ENCODE measurements at regions not wholly inside any gene's neighbourhood (a gene's known extent, or its start where the extent isn't known, plus 50 kb on each side); places are given as distances from the start of the nearest gene placed in this dataset.

DNA sequence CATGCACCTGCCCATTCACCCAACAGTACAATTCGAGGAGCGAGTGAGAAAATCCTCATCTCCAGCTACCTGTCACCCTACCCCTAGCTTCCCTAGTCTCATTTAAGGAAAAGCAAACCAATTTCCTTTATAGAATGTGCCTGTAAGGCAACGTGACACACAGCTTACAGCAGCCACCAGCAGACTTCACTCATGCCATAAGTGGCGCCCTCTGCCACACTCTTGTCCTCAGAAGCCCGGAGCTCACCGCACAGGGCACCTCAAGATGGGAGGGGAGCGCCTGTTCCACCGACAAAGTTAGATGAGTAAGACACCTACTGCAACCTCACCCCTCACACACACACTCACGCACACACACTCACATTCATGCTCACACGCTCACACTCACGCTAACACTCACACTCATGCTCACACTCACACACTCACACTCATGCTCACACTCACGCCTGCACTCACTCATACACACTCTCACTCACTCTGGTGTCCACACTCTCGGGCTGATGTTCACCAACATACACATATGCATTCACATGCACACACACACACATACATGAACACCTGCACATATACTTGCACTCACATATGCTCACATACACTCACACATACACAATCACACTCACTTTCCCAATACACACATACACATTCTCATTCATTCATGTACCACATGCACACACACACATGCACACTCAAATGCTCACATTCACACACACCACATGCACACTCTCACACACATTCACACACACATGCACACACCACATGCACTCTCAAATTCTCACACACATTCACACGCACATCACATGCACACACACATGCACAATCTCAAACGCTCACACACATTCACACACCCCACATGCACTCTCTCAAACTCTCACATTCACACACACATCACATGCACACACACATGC lies 170.7 kb downstream of the PSMG1 start:
- in situ Hi-C loops (cut with MboI; ENCODE audit: low pct_ligation_motif_present in 1 of 4, low pct_unique_long_range_greater_than_20kb in 1 of 4, low sequenced_read_pairs in 3 of 4): no loop called here
- no peak for DNase-seq
- H3K4me1 ChIP-seq: peaks cover 0 to 10% (median 1%) of the 10 kb centered on the region in 4 donors
- TF ChIP-seq POLR2AphosphoS5 (IDR thresholded peaks at IDR 0.05): no peak
- H3K4me3 ChIP-seq: no peak overlapping the region
- intact Hi-C loops (cut with DNase I; ENCODE audit: low total_unique reads): no loop called here
- no peak overlapping the region for H3K27ac ChIP-seq
- no peaks in the 10 kb centered on the region for H3K27me3 ChIP-seq
- no peaks in the 10 kb centered on the region for H3K36me3 ChIP-seq
- H3K9me3 ChIP-seq: no peaks in the 10 kb centered on the region
- WGBS, 2 donors (ENCODE audit: low coverage in 1 of 2): 85 to 86% methylated on average over 4 to 15 of the region's 15 CpGs

GRCh38 chr21:39011911-39012310 lies 171.3 kb downstream of the PSMG1 start:
- intact Hi-C loops (cut with DNase I; ENCODE audit: low total_unique reads): no loop called here
- Histone ChIP-seq H3K4me3 (no peak overlapping the region), H3K27ac (no peak overlapping the region), H3K9me3 (no peaks in the 10 kb centered on the region), H3K4me1 (peaks cover 0 to 16% (median 8%) of the 10 kb centered on the region in 4 donors), H3K36me3 (no peaks in the 10 kb centered on the region), H3K27me3 (no peaks in the 10 kb centered on the region)
- DNase-seq: no peak
- WGBS, 2 donors (ENCODE audit: low coverage in 1 of 2): 95 to 100% methylated on average over 3 of the region's 3 CpGs
- in situ Hi-C loops (cut with MboI; ENCODE audit: low pct_ligation_motif_present in 1 of 4, low pct_unique_long_range_greater_than_20kb in 1 of 4, low sequenced_read_pairs in 3 of 4): no loop called here
- TF ChIP-seq CTCF (IDR thresholded peaks at IDR 0.05) (no peak), POLR2A (IDR thresholded peaks at IDR 0.05) (no peak), POLR2AphosphoS5 (IDR thresholded peaks at IDR 0.05) (no peak), EP300 (IDR thresholded peaks at IDR 0.05; ENCODE audit: low read depth) (no peak)

- Histone ChIP-seq H3K27ac (no peak overlapping the region), H3K4me1 (peaks cover 0 to 27% (median 13%) of the 10 kb centered on the region in 4 donors), H3K4me3 (no peak overlapping the region), H3K27me3 (no peaks in the 10 kb centered on the region), H3K36me3 (no peaks in the 10 kb centered on the region), H3K9me3 (no peaks in the 10 kb centered on the region)
- WGBS, 2 donors (ENCODE audit: low coverage in 1 of 2): 63 to 78% methylated on average over 3 to 16 of the region's 16 CpGs
- in situ Hi-C loops (cut with MboI; ENCODE audit: low pct_ligation_motif_present in 1 of 4, low pct_unique_long_range_greater_than_20kb in 1 of 4, low sequenced_read_pairs in 3 of 4): no loop called here
- intact Hi-C loops (cut with DNase I; ENCODE audit: low total_unique reads): no loop called here
- no peak for DNase-seq
- no peak for TF ChIP-seq POLR2A (IDR thresholded peaks at IDR 0.05)
- no peak for TF ChIP-seq EP300 (IDR thresholded peaks at IDR 0.05; ENCODE audit: low read depth)
- no peak for TF ChIP-seq POLR2AphosphoS5 (IDR thresholded peaks at IDR 0.05)
- TF ChIP-seq CTCF (IDR thresholded peaks at IDR 0.05): no peak
Observed at GRCh38 chr21:39010629-39011404, 172.4 kb downstream of the PSMG1 start.

DNA sequence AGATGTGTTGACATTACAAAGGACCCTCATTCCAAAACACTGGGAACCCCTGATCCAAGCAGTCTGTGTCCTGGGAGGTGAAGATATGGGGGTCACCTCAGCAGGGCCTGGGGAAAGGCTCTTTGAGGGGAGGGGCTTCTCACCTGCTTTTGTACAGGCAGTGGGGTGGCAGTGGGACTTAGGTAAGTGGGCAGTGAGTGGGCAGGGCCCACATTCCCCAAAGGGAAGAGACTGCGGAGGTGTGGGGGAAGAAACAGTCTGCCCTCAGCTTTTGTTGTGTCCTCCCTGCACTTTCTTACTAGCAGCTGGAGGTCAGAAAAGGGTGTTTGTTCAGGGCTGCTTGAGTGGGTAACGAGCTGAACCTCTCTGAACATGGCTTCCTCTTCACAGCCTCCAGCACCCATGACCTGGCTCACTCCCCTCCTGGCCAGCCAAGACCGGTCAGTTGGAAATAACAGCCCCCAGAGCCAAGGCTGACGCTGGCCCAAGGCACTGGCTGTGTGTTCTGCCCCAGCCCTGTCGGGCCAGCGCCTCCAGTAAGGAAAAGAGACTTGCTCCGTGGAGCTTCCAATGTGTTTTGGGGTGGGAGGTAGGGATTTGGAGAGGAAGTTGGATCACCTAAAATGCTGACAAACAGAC lies 173.5 kb downstream of the PSMG1 start:
- H3K4me3 ChIP-seq: no peak overlapping the region
- intact Hi-C loops (cut with DNase I; ENCODE audit: low total_unique reads): no loop called here
- H3K9me3 ChIP-seq: no peaks in the 10 kb centered on the region
- in situ Hi-C loops (cut with MboI; ENCODE audit: low pct_ligation_motif_present in 1 of 4, low pct_unique_long_range_greater_than_20kb in 1 of 4, low sequenced_read_pairs in 3 of 4): no loop called here
- no peak for DNase-seq
- no peak overlapping the region for H3K27ac ChIP-seq
- WGBS, 2 donors (ENCODE audit: low coverage in 1 of 2): 78% methylated on average over 7 of the region's 7 CpGs; no CpG with 5 or more reads in 1 of the 2 donors
- no peaks in the 10 kb centered on the region for H3K27me3 ChIP-seq
- H3K36me3 ChIP-seq: no peaks in the 10 kb centered on the region
- TF ChIP-seq POLR2AphosphoS5 (IDR thresholded peaks at IDR 0.05): no peak
- TF ChIP-seq POLR2A (IDR thresholded peaks at IDR 0.05): no peak
- no peak for TF ChIP-seq CTCF (IDR thresholded peaks at IDR 0.05)
- no peak for TF ChIP-seq EP300 (IDR thresholded peaks at IDR 0.05; ENCODE audit: low read depth)
- H3K4me1 ChIP-seq: peaks cover 8 to 34% (median 22%) of the 10 kb centered on the region in 4 donors
